Liver (tissue), 3 donors: ENCODE measurements at regions not wholly inside any gene's neighbourhood (a gene's known extent, or its start where the extent isn't known, plus 50 kb on each side); places are given as distances from the start of the nearest gene placed in this dataset.

ENCODE experiments used
- CTCF ChIP-seq: fragments of 150-350 bp; IDR thresholded peaks from 2 replicates; pipeline ENCODE4 v1.5.1; 2017; ENCODE audit warnings: improper control_type of control experiment, low read depth, low read length; ENCODE audit not compliant: missing input control
- MAX ChIP-seq: IDR thresholded peaks from 2 replicates; pipeline ENCODE4 v1.6.1; 2016; ENCODE audit warnings: antibody characterized with exemption
- SP1 ChIP-seq: IDR thresholded peaks from 2 replicates; pipeline ENCODE4 v1.6.1; 2018; ENCODE audit warnings: antibody characterized with exemption, mild to moderate bottlenecking
- YY1 ChIP-seq: IDR thresholded peaks from 2 replicates; pipeline ENCODE4 v1.6.1; 2016; ENCODE audit warnings: antibody characterized with exemption, mild to moderate bottlenecking
- TF ChIP-seq, protein P1 (sequence below): IDR thresholded peaks from 2 replicates; pipeline ENCODE4 v1.6.1; 2016; ENCODE audit warnings: antibody characterized with exemption, mild to moderate bottlenecking
- donor health status: healthy.
- donor health status: healthy.

DNA sequence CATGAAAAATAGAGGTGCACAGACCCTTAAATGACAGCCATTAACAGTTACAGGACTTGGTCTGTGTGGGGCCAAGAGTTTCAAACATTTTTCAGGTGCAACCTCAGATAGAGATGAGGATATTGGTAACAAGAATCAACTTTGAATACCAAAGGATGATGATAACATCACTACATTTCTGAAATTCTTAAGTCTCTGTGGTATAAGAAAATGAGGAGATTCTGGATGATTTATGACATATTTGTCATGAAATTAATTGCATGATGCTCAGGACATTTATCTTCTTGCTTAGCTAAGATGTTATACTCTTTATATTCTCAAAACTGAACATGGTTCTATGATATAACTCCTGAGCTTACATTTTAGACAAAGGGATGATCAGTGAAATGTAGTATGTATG, 471.8 kb upstream of the CWC22 start:
- TF ChIP-seq YY1 (no peak), SP1 (no peak), CTCF (no peak), MAX (no peak)
- TF ChIP-seq, protein P1, sequence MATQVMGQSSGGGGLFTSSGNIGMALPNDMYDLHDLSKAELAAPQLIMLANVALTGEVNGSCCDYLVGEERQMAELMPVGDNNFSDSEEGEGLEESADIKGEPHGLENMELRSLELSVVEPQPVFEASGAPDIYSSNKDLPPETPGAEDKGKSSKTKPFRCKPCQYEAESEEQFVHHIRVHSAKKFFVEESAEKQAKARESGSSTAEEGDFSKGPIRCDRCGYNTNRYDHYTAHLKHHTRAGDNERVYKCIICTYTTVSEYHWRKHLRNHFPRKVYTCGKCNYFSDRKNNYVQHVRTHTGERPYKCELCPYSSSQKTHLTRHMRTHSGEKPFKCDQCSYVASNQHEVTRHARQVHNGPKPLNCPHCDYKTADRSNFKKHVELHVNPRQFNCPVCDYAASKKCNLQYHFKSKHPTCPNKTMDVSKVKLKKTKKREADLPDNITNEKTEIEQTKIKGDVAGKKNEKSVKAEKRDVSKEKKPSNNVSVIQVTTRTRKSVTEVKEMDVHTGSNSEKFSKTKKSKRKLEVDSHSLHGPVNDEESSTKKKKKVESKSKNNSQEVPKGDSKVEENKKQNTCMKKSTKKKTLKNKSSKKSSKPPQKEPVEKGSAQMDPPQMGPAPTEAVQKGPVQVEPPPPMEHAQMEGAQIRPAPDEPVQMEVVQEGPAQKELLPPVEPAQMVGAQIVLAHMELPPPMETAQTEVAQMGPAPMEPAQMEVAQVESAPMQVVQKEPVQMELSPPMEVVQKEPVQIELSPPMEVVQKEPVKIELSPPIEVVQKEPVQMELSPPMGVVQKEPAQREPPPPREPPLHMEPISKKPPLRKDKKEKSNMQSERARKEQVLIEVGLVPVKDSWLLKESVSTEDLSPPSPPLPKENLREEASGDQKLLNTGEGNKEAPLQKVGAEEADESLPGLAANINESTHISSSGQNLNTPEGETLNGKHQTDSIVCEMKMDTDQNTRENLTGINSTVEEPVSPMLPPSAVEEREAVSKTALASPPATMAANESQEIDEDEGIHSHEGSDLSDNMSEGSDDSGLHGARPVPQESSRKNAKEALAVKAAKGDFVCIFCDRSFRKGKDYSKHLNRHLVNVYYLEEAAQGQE = no peak
